ENCODE measurements at regions not wholly inside any gene's neighbourhood (a gene's known extent, or its start where the extent isn't known, plus 50 kb on each side); places are given as distances from the start of the nearest gene placed in this dataset.

GRCh38 chr12:25827141-25827540, 131.3 kb upstream of the RASSF8 start:
- TF ChIP-seq CTCF (conservative IDR thresholded peaks at IDR 0.05; ENCODE audit: low read depth, low read length): no peak
- no peak for TF ChIP-seq EZH2 (IDR thresholded peaks at IDR 0.05; ENCODE audit: low read length, unreplicated experiment)
- no peak for TF ChIP-seq EZH2phosphoT487 (IDR thresholded peaks at IDR 0.05; ENCODE audit: borderline replicate concordance, low read length)
